B cell (primary cell): ENCODE measurements at regions not wholly inside any gene's neighbourhood (a gene's known extent, or its start where the extent isn't known, plus 50 kb on each side); places are given as distances from the start of the nearest gene placed in this dataset.

Experiments used
- ATAC-seq: fragments of 200-7000 bp; cut with Tn5 transposase; one replicate; pipeline ENCODE4 v1.10.0; 2021; ENCODE audit warnings: low read depth, mild to moderate bottlenecking, moderate number of reproducible peaks, moderate library complexity
- CTCF ChIA-PET: fragments of 350-600 bp; sonication (Branson Sonifier 250); formaldehyde crosslinking; loops from one replicate; lab custom pipeline; 2021; ENCODE audit warnings: antibody characterized with exemption, inconsistent platforms; lab: Charles Lee
- POLR2A ChIA-PET: fragments of 350-600 bp; sonication (Branson Sonifier 250); formaldehyde crosslinking; loops from one replicate; lab custom pipeline; 2021; ENCODE audit warnings: antibody characterized with exemption; lab: Charles Lee
- DNase-seq: peaks from one replicate; pipeline ENCODE4 v3.0.0; 2013
- H2AFZ ChIP-seq: 2 replicates; pipeline ENCODE4 v1.6.1; 2012; ENCODE audit warnings: mild to moderate bottlenecking, low read depth, low read length; ENCODE audit not compliant: insufficient read depth, poor library complexity, severe bottlenecking
- H3K27ac ChIP-seq, 2 donors: 1 replicate in 1 of 2; 2 replicates in 1 of 2; pipeline ENCODE4 v1.5.1; 2012 to 2013; ENCODE audit warnings: low read length in 2 of 2, mild to moderate bottlenecking in 2 of 2, moderate library complexity in 1 of 2
- H3K27me3 ChIP-seq, 4 experiments: fragments of 200-600 bp in 1 of 4; sonication (generic) in 1 of 4; replicated peaks in 1 of 4; 1 replicate in 2 of 4; 2 replicates in 2 of 4; pipeline versions ENCODE4 v1.6.1 to v1.7.0; 2013 to 2016; ENCODE audit warnings: low read length in 3 of 4, mild to moderate bottlenecking in 2 of 4, mixed read lengths in 1 of 4, moderate library complexity in 1 of 4; ENCODE audit not compliant: insufficient read depth in 4 of 4, control insufficient read depth in 3 of 4; ENCODE audit errors: control extremely low read depth in 1 of 4
- H3K36me3 ChIP-seq, 2 experiments: replicated peaks in 1 of 2; 1 replicate in 1 of 2; 2 replicates in 1 of 2; pipeline versions ENCODE4 v1.6.1 to v1.7.1; 2013; ENCODE audit warnings: low read length in 1 of 2; ENCODE audit not compliant: insufficient read depth in 2 of 2, control insufficient read depth in 1 of 2; ENCODE audit errors: control extremely low read depth in 1 of 2, extremely low read depth in 1 of 2
- H3K4me1 ChIP-seq, 2 donors: fragments of 200-600 bp in 1 of 2; sonication (generic) in 1 of 2; 1 replicate in 1 of 2; 2 replicates in 1 of 2; pipeline versions ENCODE4 v1.5.1 to v1.6.1; 2013 to 2017; ENCODE audit warnings: low read length in 2 of 2; ENCODE audit not compliant: control insufficient read depth in 2 of 2, insufficient read depth in 2 of 2
- H3K4me2 ChIP-seq: replicated peaks from 2 replicates; pipeline ENCODE3; 2012; ENCODE audit warnings: mild to moderate bottlenecking, low read depth, low read length; ENCODE audit not compliant: poor library complexity, severe bottlenecking
- H3K4me3 ChIP-seq, 5 experiments: fragments of 200-600 bp in 1 of 5; sonication (generic) in 1 of 5; 1 replicate in 3 of 5; 2 replicates in 2 of 5; pipeline versions ENCODE4 v1.5.1 to v1.7.0; 2011 to 2016; ENCODE audit warnings: low read length in 4 of 5, mild to moderate bottlenecking in 4 of 5, low read depth in 2 of 5, control low read depth in 1 of 5, moderate library complexity in 1 of 5; ENCODE audit not compliant: insufficient read depth in 1 of 5; ENCODE audit errors: control extremely low read depth in 1 of 5, extremely low read depth in 1 of 5
- H3K79me2 ChIP-seq: fragments of 200-600 bp; sonication (generic); one replicate; pipeline ENCODE4 v1.6.0; 2016; ENCODE audit warnings: low read length; ENCODE audit not compliant: control insufficient read depth, insufficient read depth
- H3K9ac ChIP-seq: fragments of 200-600 bp; sonication (generic); 2 replicates; pipeline ENCODE4 v1.6.1; 2017; ENCODE audit warnings: mild to moderate bottlenecking, low read length, moderate library complexity
- H3K9me3 ChIP-seq, 3 donors: one replicate each; pipeline versions ENCODE4 v1.6.1 to v1.7.1; 2013; ENCODE audit warnings: low read length in 2 of 3; ENCODE audit not compliant: control insufficient read depth in 2 of 3, insufficient read depth in 1 of 3; ENCODE audit errors: control extremely low read depth in 1 of 3
- H4K20me1 ChIP-seq: 2 replicates; pipeline ENCODE4 v1.6.0; 2012; ENCODE audit warnings: mild to moderate bottlenecking, low read length; ENCODE audit not compliant: insufficient read depth, control insufficient read depth, poor library complexity, severe bottlenecking
- H3K27ac Mint-ChIP-seq: one replicate; pipeline ENCODE4 v1.8.0; 2021; ENCODE audit warnings: mixed read lengths
- H3K27me3 Mint-ChIP-seq: one replicate; pipeline ENCODE4 v1.8.0; 2021; ENCODE audit warnings: mixed read lengths
- H3K4me1 Mint-ChIP-seq: one replicate; pipeline ENCODE4 v1.8.0; 2021; ENCODE audit warnings: mixed read lengths
- H3K4me3 Mint-ChIP-seq: one replicate; pipeline ENCODE4 v1.8.0; 2021; ENCODE audit warnings: mixed read lengths
- H3K9me3 Mint-ChIP-seq: one replicate; pipeline ENCODE4 v1.8.0; 2022; ENCODE audit warnings: mixed read lengths; ENCODE audit not compliant: insufficient read depth
- EZH2 ChIP-seq: IDR thresholded peaks from 2 replicates; pipeline ENCODE4 v1.6.1; 2012; ENCODE audit warnings: borderline replicate concordance, low read depth, mild to moderate bottlenecking, moderate library complexity, low read length; ENCODE audit not compliant: insufficient read depth, poor library complexity, severe bottlenecking
- WGBS: methylation state at CpG from one replicate; pipeline ENCODE4 v1.1.5; 2013; ENCODE audit warnings: missing lambda C conversion rate; ENCODE audit not compliant: insufficient coverage; 5-methylcytosine and 5-hydroxymethylcytosine counted together
- intact Hi-C: fragments of 100-400 bp; cut with micrococcal nuclease; formaldehyde crosslinking; loops from one replicate; pipeline ENCODE4 v1.10.0; 2022
- TF ChIP-seq, protein P1 (sequence below): fragments of 200-600 bp; IDR thresholded peaks from one replicate; pipeline ENCODE4 v1.8.0; 2022; ENCODE audit warnings: antibody characterized with exemption, mild to moderate bottlenecking

DNA sequence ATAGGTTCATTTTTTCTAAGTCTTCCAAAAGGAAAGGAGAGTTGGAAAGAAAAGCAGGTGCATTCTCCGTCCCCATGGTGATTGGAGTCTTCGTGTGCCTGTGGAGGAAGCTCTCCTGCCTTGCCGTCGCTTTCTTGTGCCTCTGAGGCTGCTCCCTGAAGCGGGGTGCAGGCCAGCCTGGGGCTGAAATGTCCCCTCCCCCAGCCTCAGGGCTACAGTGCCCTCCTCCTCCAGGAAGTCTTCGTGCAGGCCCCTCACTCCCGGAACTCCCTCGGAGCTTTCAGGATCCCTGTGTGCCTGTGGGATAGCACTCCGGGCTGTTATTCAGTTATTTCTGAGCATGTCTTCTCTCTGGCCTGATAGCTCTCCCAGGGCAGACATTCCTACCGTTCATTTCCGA, 569.2 kb downstream of the VRK1 start:
- 82% methylated on average over 9 of the region's 11 CpGs for WGBS
- ChIA-PET POLR2A (no interaction called here), CTCF (no interaction called here)
- no peak overlapping the region for H3K4me2 ChIP-seq
- H3K36me3 ChIP-seq: no peaks in the 10 kb centered on the region
- Mint-ChIP-seq H3K4me1 (no peaks in the 10 kb centered on the region), H3K27me3 (no peaks in the 10 kb centered on the region), H3K27ac (no peak overlapping the region), H3K4me3 (no peak overlapping the region), H3K9me3 (peaks cover 2% of the 10 kb centered on the region)
- no peak for ATAC-seq
- no peaks in the 10 kb centered on the region for H3K4me1 ChIP-seq
- no peak overlapping the region for H3K4me3 ChIP-seq
- TF ChIP-seq, protein P1, sequence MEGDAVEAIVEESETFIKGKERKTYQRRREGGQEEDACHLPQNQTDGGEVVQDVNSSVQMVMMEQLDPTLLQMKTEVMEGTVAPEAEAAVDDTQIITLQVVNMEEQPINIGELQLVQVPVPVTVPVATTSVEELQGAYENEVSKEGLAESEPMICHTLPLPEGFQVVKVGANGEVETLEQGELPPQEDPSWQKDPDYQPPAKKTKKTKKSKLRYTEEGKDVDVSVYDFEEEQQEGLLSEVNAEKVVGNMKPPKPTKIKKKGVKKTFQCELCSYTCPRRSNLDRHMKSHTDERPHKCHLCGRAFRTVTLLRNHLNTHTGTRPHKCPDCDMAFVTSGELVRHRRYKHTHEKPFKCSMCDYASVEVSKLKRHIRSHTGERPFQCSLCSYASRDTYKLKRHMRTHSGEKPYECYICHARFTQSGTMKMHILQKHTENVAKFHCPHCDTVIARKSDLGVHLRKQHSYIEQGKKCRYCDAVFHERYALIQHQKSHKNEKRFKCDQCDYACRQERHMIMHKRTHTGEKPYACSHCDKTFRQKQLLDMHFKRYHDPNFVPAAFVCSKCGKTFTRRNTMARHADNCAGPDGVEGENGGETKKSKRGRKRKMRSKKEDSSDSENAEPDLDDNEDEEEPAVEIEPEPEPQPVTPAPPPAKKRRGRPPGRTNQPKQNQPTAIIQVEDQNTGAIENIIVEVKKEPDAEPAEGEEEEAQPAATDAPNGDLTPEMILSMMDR: no peak
- no peak for TF ChIP-seq EZH2
- H4K20me1 ChIP-seq: no peaks in the 10 kb centered on the region
- intact Hi-C loops: no loop called here
- H3K27me3 ChIP-seq: no peaks in the 10 kb centered on the region
- H3K79me2 ChIP-seq: no peaks in the 10 kb centered on the region
- H3K9me3 ChIP-seq: peaks cover 0 to 4% (median 0%) of the 10 kb centered on the region in 3 donors
- H3K9ac ChIP-seq: no peak overlapping the region
- no peak overlapping the region for H3K27ac ChIP-seq
- no peak for DNase-seq
- H2AFZ ChIP-seq: no peak overlapping the region

DNA sequence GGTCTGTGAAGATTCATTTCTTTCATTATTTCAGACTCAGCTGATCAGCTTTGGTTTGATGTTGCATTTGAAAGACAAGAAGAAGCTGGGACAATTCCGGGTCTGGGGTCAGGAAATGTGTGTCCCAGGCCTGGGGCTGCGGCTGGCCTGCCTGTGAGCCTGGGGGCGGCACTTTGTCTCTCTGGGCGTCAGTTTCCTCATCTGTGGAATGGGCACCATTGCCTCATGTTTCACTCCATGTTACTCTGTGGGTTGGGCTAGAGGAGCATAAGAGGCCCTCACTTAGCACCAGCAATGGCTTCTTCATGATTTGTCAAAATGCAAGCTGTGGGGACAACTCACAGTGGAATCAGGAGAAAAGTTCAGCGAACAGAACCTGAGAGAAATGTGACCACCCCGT, 570.1 kb downstream of the VRK1 start:
- Histone ChIP-seq H3K4me3 (no peak overlapping the region), H2AFZ (no peak overlapping the region), H3K27ac (no peak overlapping the region), H3K79me2 (no peaks in the 10 kb centered on the region), H3K27me3 (no peaks in the 10 kb centered on the region), H4K20me1 (no peaks in the 10 kb centered on the region), H3K36me3 (no peaks in the 10 kb centered on the region), H3K9ac (no peak overlapping the region), H3K9me3 (peaks cover 0 to 5% (median 0%) of the 10 kb centered on the region in 3 donors), H3K4me1 (no peaks in the 10 kb centered on the region), H3K4me2 (no peak overlapping the region)
- no peak overlapping the region for H3K4me3 Mint-ChIP-seq
- H3K27ac Mint-ChIP-seq: no peak overlapping the region
- CTCF ChIA-PET: no interaction called here
- peaks cover 2% of the 10 kb centered on the region for H3K9me3 Mint-ChIP-seq
- DNase-seq (no peak), ATAC-seq (no peak)
- no peak for TF ChIP-seq EZH2
- TF ChIP-seq, protein P1: no peak
- 80% methylated on average over 6 of the region's 6 CpGs for WGBS
- H3K4me1 Mint-ChIP-seq: no peaks in the 10 kb centered on the region
- intact Hi-C loops: no loop called here
- POLR2A ChIA-PET: no interaction called here
- no peaks in the 10 kb centered on the region for H3K27me3 Mint-ChIP-seq
